Fibroblast of skin of scalp (primary cell): ENCODE measurements at regions not wholly inside any gene's neighbourhood (a gene's known extent, or its start where the extent isn't known, plus 50 kb on each side); places are given as distances from the start of the nearest gene placed in this dataset.

ENCODE experiments used
- DNase-seq: peaks from one replicate; pipeline ENCODE4 v3.0.0-alpha.2; 2013

- DNase-seq = no peak
Measured at GRCh38 chr18:4851301-4851976, 345.6 kb downstream of the AKAIN1 start.

DNA sequence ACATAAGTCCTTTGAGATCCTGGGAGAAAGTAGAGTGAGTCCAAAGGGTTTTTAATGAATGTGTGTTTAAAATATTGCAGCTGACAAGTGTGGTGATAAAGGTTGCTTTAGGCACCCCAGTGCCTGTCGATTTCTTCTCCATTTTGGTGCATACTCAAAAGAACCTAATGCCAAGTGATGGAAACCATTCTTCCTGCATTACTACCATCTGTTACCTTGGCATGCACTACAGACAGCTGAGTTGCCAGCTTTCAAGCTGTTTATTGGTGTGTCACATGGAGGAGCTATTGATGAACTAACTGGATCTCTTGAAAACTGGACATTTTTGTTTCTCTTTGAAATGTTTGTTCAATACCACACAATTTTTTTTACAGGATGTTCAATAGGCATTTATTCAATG, 350.0 kb downstream of the AKAIN1 start:
- DNase-seq = no peak

DNA sequence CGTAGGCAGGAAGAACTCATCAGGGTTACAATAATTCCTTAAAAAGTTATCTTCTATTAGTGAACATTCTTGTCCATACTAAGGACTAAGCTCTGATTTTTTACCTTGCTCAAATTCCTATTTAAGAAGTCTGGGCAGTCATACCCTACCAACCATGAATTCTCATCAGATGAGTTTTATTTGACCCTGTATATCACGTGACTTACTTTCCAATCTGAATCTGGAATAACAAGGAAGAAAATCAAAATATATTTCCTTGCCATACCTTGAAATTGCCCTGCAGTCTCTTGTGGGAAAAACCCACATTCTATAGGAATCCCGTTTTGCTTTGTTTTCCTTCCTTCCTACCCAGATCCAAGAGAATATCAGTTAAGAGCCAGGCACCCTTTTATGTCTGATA, 352.7 kb downstream of the AKAIN1 start:
- no peak for DNase-seq

DNA sequence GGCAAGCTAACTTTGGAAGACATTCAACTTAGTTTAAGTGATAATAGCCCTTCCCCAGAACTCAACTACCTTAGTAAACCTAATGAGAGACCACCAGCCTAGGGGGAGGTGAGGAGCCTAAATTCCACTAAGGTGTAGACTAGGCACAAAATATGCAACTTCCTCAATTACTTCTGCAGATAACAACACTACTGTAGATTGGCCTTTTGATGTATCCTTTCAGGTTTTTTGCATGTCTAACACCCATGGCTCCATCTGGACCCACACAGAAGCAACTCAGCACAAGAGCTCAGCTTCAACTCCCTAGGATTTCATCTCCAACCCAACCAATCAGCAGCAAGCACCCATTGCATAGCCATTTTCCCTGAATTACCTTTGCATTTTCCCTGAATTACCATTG, 353.3 kb downstream of the AKAIN1 start:
- DNase-seq = no peak

DNA sequence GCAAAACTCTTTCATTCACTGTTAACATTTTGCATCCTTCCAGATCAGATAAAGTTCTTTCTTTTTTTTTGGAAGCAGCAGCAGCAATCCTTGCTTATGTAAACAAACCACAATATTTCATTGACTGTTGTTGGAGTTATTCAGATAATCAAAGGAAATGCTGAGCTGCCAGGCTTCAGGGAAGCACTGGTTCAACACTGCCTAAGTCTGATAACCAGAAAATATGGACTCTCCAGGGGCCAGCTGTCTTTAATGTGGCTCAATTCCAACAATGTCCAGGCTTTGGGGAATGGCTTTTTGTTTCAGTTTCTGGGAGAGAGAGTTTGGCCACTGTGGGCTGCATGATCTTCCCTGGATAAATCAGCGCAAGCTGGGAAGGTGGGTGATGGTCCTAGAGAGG, 354.3 kb downstream of the AKAIN1 start:
- peak; percentile 0 for DNase-seq

- DNase-seq = no peak
Measured at GRCh38 chr18:4842287-4842686, 354.8 kb downstream of the AKAIN1 start.

GRCh38 chr18:4839639-4840038, 357.4 kb downstream of the AKAIN1 start:
- DNase-seq = no peak

DNA sequence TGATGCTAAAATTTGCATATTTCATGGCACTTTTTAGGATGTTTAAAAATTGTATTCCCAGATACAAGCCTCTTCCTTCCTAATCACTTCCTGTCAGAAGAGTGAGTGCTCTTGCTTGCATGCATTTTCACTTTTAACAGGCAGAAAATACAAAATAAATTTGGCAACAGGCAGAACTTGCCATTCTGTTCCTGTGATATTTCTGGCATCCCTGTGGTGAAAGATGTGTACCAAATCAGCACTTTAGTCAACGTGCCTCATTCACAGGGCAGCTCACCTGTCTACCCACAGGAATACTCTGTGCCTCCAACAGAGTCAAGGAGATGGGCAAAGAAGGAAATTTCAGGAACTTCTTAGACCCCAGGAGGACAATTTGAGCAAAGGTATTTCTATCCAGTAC, 360.9 kb downstream of the AKAIN1 start:
- DNase-seq = no peak

- DNase-seq = no peak
Measured at GRCh38 chr18:4831791-4832375, 365.2 kb downstream of the AKAIN1 start.

GRCh38 chr18:4831127-4831526, 365.9 kb downstream of the AKAIN1 start:
- DNase-seq = no peak

GRCh38 chr18:4823091-4823490, 368.0 kb upstream of the DLGAP1 start:
- DNase-seq = no peak

DNA sequence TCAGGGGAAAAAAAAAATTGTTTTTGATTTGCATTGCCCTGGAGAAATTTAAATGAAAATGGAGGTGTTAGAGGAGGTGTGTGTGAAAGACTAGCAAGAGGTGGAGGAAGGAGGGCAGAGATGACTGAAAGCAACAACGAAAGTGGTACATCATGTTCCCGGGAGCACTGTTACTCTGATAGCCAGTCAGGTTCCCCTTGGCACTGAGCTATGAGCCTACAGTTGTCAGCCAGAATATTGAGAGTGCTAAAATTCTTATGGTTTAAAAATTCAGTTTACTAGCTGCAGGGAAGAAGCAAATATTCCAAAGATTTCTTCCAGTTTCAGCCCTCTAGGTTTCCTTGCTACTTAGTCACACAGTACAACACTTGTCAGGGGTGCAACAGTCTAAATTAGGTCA, 366.7 kb upstream of the DLGAP1 start:
- DNase-seq = no peak

DNA sequence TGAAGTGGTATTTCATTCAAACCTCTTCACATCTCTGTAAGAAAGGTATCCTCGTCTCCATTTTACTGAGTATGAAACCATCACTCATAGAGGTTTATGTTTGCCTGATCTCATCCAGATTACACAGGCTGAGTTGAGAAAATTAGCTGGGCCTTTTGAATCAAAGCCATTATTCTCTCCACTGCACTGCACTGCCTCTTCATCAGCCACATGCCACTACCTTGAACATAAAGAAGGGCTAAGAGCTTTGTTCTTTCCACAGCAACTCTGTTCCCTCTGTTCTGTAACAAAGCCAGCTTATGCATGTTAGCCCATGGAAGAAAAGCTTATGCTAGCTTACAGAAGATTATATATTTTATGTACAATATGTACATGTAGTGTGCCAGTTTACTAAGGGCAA, 362.6 kb upstream of the DLGAP1 start:
- no peak for DNase-seq

- DNase-seq = no peak
Measured at GRCh38 chr18:4813708-4814107, 358.6 kb upstream of the DLGAP1 start.

- DNase-seq = no peak
Measured at GRCh38 chr18:4808891-4809290, 353.8 kb upstream of the DLGAP1 start.

DNA sequence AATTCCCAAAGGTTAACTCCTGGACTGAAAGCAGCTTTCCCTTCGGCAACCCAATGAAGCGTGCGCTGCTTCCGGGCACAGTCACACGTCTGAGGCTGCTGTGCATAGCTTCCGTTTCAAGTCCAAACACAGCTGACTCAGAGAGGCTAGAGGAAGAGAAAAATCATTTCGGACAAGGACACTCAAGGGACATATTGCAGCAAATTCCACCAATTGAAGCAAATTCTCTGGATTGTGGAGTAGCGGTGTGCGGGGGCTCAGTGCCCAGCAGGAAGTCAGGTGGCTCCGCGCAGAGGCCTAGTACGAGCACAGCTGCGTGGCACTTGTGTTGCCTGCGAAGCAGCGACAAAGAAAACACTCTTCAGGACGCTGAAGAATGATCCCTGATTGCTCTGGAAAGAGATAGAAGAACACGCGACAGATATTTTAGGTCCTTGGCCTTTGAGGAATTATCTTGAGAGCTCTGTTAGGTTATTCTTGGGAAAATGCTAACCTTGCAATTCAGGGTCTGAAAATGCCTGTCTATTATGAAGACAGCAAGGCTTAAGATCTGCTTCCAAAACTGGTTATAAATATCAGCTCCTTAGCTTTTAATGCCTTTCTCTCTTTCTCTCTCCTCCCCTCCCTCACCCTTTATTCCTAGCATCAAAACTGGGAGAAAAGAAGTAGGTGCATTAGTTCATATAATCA, 352.6 kb upstream of the DLGAP1 start:
- no peak for DNase-seq

DNA sequence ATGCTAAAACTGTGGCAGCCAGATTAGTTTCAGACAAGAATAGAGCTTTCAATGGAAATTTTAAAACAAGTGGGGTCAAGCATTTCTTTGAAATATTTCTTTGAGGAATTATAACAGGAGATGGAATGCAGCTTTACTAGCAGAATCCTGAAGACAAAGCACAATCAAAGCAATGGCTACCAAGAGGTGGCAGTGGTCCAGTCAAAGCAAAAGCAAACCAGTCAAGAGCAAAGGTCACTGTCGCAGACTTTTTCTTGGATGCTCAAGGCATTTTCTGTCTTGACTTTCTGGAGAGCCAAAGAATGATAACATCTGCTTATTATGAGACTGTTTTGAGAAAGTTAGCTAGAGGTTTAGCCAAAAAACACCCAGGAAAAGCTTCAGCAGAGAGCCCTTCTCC, 351.2 kb upstream of the DLGAP1 start:
- DNase-seq = peak; percentile 20

DNA sequence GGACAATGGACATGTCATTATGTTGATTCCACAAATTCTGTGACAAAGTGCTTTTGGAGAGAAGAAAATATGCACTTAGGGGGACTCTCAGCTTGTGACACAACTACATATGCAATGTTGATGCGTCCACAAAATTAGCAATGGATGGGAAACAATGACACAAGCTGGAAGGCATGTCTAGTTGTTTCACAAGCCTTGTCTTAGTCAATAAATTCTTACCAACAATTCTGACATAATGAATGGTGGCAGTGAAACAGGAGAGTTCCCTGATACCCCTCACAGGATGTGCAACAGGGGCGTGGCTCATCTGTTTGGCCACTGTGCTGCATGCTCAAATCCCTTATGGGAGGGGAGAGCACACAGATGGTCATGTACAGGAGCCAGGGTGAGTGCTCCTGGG, 347.2 kb upstream of the DLGAP1 start:
- DNase-seq = no peak

DNA sequence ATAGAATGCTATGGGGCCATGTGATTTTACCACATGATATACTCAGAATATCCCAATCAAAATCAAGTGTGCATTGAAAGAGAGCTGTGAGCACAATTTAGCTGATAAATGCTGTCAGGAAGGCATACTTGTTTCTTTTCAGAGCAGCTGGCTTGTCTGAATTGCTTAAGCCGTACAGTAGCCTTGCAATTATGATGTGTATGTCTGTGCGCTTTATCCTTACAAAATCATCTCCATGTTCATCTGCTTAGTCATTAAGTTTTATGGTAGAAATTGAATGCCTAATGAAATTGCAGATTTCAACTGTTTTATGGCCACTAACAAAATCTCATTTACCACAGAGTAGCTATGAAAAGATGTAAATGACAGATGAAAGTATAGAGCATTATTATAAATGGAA, 346.0 kb upstream of the DLGAP1 start:
- DNase-seq = no peak

GRCh38 chr18:4797002-4797685, 342.0 kb upstream of the DLGAP1 start:
- DNase-seq = no peak

- DNase-seq = no peak
Measured at GRCh38 chr18:4789506-4789905, 334.4 kb upstream of the DLGAP1 start.

DNA sequence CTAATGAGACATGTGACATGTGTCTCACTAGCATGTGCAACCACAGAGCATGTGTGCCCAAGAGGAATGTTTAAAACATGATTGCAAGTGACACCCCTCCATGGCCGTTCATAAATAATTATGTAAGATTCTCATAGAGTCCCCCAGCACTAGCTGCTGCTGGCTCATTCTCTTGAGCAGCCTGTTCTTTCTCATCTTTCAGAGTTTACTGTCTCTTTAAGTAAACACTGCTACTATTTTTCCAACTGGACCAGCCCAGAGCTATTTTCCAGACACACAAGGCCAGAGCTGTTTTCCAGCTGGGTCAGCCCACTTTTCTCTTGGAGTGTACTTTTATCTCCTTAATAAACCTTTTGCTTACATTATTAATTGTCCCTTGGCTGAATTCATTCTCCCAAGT, 326.8 kb upstream of the DLGAP1 start:
- DNase-seq = no peak

DNA sequence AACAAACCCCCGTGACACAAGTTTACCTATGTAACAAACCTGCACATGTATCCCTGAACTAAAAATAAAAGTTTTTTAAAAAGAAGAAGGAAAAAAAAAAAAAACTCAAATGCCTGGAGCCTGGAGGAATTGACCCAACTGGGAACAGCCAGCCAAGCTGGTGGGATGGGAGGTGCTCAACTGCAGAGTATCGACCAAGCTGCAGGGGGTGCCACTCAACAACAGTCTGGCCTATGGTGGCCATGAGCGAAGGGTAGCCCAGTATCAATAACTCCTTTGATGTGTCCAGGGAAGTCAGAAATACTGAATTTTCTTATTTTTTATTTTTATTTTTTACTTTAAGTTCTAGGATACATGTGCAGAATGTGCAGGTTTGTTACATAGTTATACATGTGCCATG, 310.3 kb upstream of the DLGAP1 start:
- DNase-seq = no peak

DNA sequence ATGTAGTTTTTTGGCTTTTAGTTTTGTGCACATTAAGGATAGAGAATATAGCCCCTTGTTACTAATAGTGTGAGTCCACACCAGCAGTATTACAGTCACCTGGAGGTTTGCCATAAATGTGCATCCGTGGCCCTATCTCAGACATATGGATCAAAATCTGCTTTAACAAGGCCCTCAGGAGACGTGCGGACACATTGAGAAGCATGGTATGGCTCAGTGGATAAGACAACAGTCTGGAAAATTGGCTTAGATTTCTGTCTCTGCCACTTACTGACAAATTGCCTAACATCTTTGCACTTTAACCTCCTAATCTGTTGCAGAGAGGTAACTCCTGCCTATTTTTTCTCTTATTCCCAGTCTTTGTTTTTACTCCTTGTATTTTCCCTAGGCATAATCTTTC, 307.2 kb upstream of the DLGAP1 start:
- no peak for DNase-seq
